ENCODE measurements at regions not wholly inside any gene's neighbourhood (a gene's known extent, or its start where the extent isn't known, plus 50 kb on each side); places are given as distances from the start of the nearest gene placed in this dataset.
"Not testable (repeated sequence)": the region's sequence is repeated elsewhere in the genome, so short reads cannot be mapped to it uniquely, and the experiment has no call there.

- H3K27me3 ChIP-seq (ENCODE audit: control insufficient read depth in 3 of 3, insufficient read depth in 3 of 3, low read depth in 1 of 3, low read length in 3 of 3); H3K27ac ChIP-seq (replicated peaks; ENCODE audit: low read length); H3K4me3 ChIP-seq (ENCODE audit: low read length in 2 of 2); H3K4me1 ChIP-seq (ENCODE audit: control insufficient read depth in 2 of 2, insufficient read depth in 1 of 2, low read depth in 1 of 2, low read length in 2 of 2); H2BK15ac ChIP-seq (ENCODE audit: low read length); H3K9ac ChIP-seq (ENCODE audit: low read depth, low read length, poor library complexity); H3K23ac ChIP-seq (ENCODE audit: low read depth, low read length, poor library complexity); H4K8ac ChIP-seq (ENCODE audit: low read depth, low read length); DNase-seq (ENCODE audit: low spot score); H3K4me2 ChIP-seq (ENCODE audit: insufficient read depth, low read length, poor library complexity, severe bottlenecking); H2BK12ac ChIP-seq (ENCODE audit: low read length); H3K79me1 ChIP-seq (ENCODE audit: low read depth, low read length); H3K9me3 ChIP-seq (replicated peaks in 1 of 2; ENCODE audit: control insufficient read depth in 2 of 2, insufficient read depth in 1 of 2, low read depth in 1 of 2, low read length in 2 of 2); H2AFZ ChIP-seq (ENCODE audit: low read length); H3K18ac ChIP-seq (ENCODE audit: low read length); H3K4ac ChIP-seq (ENCODE audit: low read length); H4K91ac ChIP-seq (ENCODE audit: low read depth, low read length, poor library complexity); H2BK120ac ChIP-seq (ENCODE audit: low read depth, low read length); H2AK5ac ChIP-seq (ENCODE audit: low read depth, low read length); H2BK5ac ChIP-seq (ENCODE audit: low read length); H3K14ac ChIP-seq (ENCODE audit: low read length); H3K36me3 ChIP-seq (replicated peaks in 1 of 2; ENCODE audit: control insufficient read depth in 2 of 2, insufficient read depth in 2 of 2, low read length in 2 of 2): not testable (repeated sequence)
- no CpG with 5 or more reads among the region's 3 CpGs for whole genome bisulfite sequencing, 2 donors (ENCODE audit: extremely low coverage in 2 of 2, insufficient read length in 2 of 2, insufficient replicate concordance in 1 of 2)
Observed at GRCh38 chr18:15006616-15007015, 258.6 kb downstream of the ANKRD30B start.

- not testable (repeated sequence) for H3K23ac ChIP-seq (ENCODE audit: low read depth, low read length, poor library complexity); H3K27me3 ChIP-seq (ENCODE audit: control insufficient read depth in 3 of 3, insufficient read depth in 3 of 3, low read depth in 1 of 3, low read length in 3 of 3); H3K27ac ChIP-seq (replicated peaks; ENCODE audit: low read length); H3K9me3 ChIP-seq (replicated peaks in 1 of 2; ENCODE audit: control insufficient read depth in 2 of 2, insufficient read depth in 1 of 2, low read depth in 1 of 2, low read length in 2 of 2); H2AK5ac ChIP-seq (ENCODE audit: low read depth, low read length); H3K4me3 ChIP-seq (ENCODE audit: low read length in 2 of 2); H4K8ac ChIP-seq (ENCODE audit: low read depth, low read length); H3K79me1 ChIP-seq (ENCODE audit: low read depth, low read length); H2BK120ac ChIP-seq (ENCODE audit: low read depth, low read length); H3K4me2 ChIP-seq (ENCODE audit: insufficient read depth, low read length, poor library complexity, severe bottlenecking); H3K4ac ChIP-seq (ENCODE audit: low read length); H4K91ac ChIP-seq (ENCODE audit: low read depth, low read length, poor library complexity); H2AFZ ChIP-seq (ENCODE audit: low read length); DNase-seq (ENCODE audit: low spot score); H2BK15ac ChIP-seq (ENCODE audit: low read length); H3K14ac ChIP-seq (ENCODE audit: low read length); H3K9ac ChIP-seq (ENCODE audit: low read depth, low read length, poor library complexity); H3K36me3 ChIP-seq (replicated peaks in 1 of 2; ENCODE audit: control insufficient read depth in 2 of 2, insufficient read depth in 2 of 2, low read length in 2 of 2); H2BK12ac ChIP-seq (ENCODE audit: low read length); H3K18ac ChIP-seq (ENCODE audit: low read length); H2BK5ac ChIP-seq (ENCODE audit: low read length); H3K4me1 ChIP-seq (ENCODE audit: control insufficient read depth in 2 of 2, insufficient read depth in 1 of 2, low read depth in 1 of 2, low read length in 2 of 2)
Observed at GRCh38 chr18:15026041-15026440, 278.1 kb downstream of the ANKRD30B start.

- not testable (repeated sequence) for H3K4me2 ChIP-seq (ENCODE audit: insufficient read depth, low read length, poor library complexity, severe bottlenecking); H4K91ac ChIP-seq (ENCODE audit: low read depth, low read length, poor library complexity); H2AFZ ChIP-seq (ENCODE audit: low read length); H2BK5ac ChIP-seq (ENCODE audit: low read length); DNase-seq (ENCODE audit: low spot score); H3K23ac ChIP-seq (ENCODE audit: low read depth, low read length, poor library complexity); H3K9ac ChIP-seq (ENCODE audit: low read depth, low read length, poor library complexity); H3K79me1 ChIP-seq (ENCODE audit: low read depth, low read length); H3K18ac ChIP-seq (ENCODE audit: low read length); H3K27me3 ChIP-seq (ENCODE audit: control insufficient read depth in 3 of 3, insufficient read depth in 3 of 3, low read depth in 1 of 3, low read length in 3 of 3); H3K14ac ChIP-seq (ENCODE audit: low read length); H2BK15ac ChIP-seq (ENCODE audit: low read length); H3K4ac ChIP-seq (ENCODE audit: low read length); H4K8ac ChIP-seq (ENCODE audit: low read depth, low read length); H2BK12ac ChIP-seq (ENCODE audit: low read length); H2AK5ac ChIP-seq (ENCODE audit: low read depth, low read length); H3K4me3 ChIP-seq (ENCODE audit: low read length in 2 of 2); H3K4me1 ChIP-seq (ENCODE audit: control insufficient read depth in 2 of 2, insufficient read depth in 1 of 2, low read depth in 1 of 2, low read length in 2 of 2); H3K36me3 ChIP-seq (replicated peaks in 1 of 2; ENCODE audit: control insufficient read depth in 2 of 2, insufficient read depth in 2 of 2, low read length in 2 of 2); H2BK120ac ChIP-seq (ENCODE audit: low read depth, low read length); H3K27ac ChIP-seq (replicated peaks; ENCODE audit: low read length); H3K9me3 ChIP-seq (replicated peaks in 1 of 2; ENCODE audit: control insufficient read depth in 2 of 2, insufficient read depth in 1 of 2, low read depth in 1 of 2, low read length in 2 of 2)
- no CpG with 5 or more reads among the region's 4 CpGs for WGBS, 2 donors (ENCODE audit: extremely low coverage in 2 of 2, insufficient read length in 2 of 2, insufficient replicate concordance in 1 of 2)
Observed at GRCh38 chr18:15028037-15028436, 280.1 kb downstream of the ANKRD30B start.

GRCh38 chr18:15060279-15060880 lies 312.4 kb downstream of the ANKRD30B start:
- H2BK120ac ChIP-seq (ENCODE audit: low read depth, low read length); H4K91ac ChIP-seq (ENCODE audit: low read depth, low read length, poor library complexity); H2AFZ ChIP-seq (ENCODE audit: low read length); H3K23ac ChIP-seq (ENCODE audit: low read depth, low read length, poor library complexity); H2AK5ac ChIP-seq (ENCODE audit: low read depth, low read length); H2BK5ac ChIP-seq (ENCODE audit: low read length); H3K4ac ChIP-seq (ENCODE audit: low read length); DNase-seq (ENCODE audit: low spot score); H3K4me1 ChIP-seq (ENCODE audit: control insufficient read depth in 2 of 2, insufficient read depth in 1 of 2, low read depth in 1 of 2, low read length in 2 of 2); H3K27ac ChIP-seq (replicated peaks; ENCODE audit: low read length); H3K36me3 ChIP-seq (replicated peaks in 1 of 2; ENCODE audit: control insufficient read depth in 2 of 2, insufficient read depth in 2 of 2, low read length in 2 of 2); H3K4me3 ChIP-seq (ENCODE audit: low read length in 2 of 2); H4K8ac ChIP-seq (ENCODE audit: low read depth, low read length); H3K9me3 ChIP-seq (replicated peaks in 1 of 2; ENCODE audit: control insufficient read depth in 2 of 2, insufficient read depth in 1 of 2, low read depth in 1 of 2, low read length in 2 of 2); H3K4me2 ChIP-seq (ENCODE audit: insufficient read depth, low read length, poor library complexity, severe bottlenecking); H3K9ac ChIP-seq (ENCODE audit: low read depth, low read length, poor library complexity); H3K14ac ChIP-seq (ENCODE audit: low read length); H2BK15ac ChIP-seq (ENCODE audit: low read length); H3K27me3 ChIP-seq (ENCODE audit: control insufficient read depth in 3 of 3, insufficient read depth in 3 of 3, low read depth in 1 of 3, low read length in 3 of 3); H3K79me1 ChIP-seq (ENCODE audit: low read depth, low read length); H2BK12ac ChIP-seq (ENCODE audit: low read length); H3K18ac ChIP-seq (ENCODE audit: low read length): not testable (repeated sequence)
- no CpG with 5 or more reads among the region's 12 CpGs for WGBS, 2 donors (ENCODE audit: extremely low coverage in 2 of 2, insufficient read length in 2 of 2, insufficient replicate concordance in 1 of 2)

All from neuronal stem cell (in vitro differentiated cells).